ENCODE measurements at regions not wholly inside any gene's neighbourhood (a gene's known extent, or its start where the extent isn't known, plus 50 kb on each side); places are given as distances from the start of the nearest gene placed in this dataset.

DNA sequence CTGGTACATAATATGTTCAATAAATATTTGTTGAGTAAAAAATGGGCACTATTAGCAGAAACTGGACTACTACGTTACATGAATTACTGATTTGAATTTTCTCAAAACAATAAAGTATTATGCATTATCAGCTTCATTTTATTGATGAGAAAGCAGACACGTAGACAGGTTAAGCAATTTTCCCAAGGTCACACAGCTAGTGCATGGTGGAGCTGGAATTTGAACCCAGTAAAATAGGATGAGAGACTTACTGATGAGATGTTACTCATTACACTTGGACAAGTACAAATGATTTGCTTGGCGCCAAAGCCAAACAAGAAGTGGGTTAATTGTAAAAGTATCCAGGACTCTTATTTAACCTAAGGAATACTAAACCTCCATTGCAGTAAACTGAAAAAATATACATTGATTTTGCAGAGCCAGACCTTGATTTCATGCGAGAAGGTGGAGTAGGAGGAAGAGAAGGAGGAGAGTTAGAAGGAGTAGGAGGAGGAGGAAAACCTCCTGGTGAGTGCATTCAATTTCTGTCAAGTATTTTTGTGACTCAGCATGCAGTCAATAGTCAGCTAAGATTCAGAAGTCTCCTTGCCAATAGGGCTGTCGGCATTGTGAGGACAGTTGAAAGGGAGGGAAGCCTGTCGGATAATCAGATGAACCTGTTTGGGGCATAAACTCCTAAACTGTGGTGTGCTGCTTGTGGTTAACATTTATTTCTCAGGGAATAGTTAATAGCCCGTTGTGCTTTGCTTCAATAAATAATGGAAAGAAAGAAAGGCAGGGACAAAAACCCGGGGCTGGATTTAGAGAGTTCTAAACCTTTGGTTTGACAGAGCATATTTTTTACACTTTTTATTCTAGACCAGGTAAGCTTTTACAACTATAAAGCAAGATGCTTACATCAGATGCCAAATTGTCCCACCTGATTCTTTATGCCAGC, 77.0 kb upstream of the TACR1 start:
- Mint-ChIP-seq H3K36me3 (no peaks in the 10 kb centered on the region), H3K27me3 (no peaks in the 10 kb centered on the region), H3K4me1 (no peaks in the 10 kb centered on the region), H3K27ac (no peak overlapping the region), H3K4me3 (no peak overlapping the region), H3K9me3 (peaks cover 10% of the 10 kb centered on the region)
- POLR2A ChIA-PET, result no interaction called here
- DNase-seq, result no peak
- ATAC-seq (ENCODE audit: low read depth), result no peak

DNA sequence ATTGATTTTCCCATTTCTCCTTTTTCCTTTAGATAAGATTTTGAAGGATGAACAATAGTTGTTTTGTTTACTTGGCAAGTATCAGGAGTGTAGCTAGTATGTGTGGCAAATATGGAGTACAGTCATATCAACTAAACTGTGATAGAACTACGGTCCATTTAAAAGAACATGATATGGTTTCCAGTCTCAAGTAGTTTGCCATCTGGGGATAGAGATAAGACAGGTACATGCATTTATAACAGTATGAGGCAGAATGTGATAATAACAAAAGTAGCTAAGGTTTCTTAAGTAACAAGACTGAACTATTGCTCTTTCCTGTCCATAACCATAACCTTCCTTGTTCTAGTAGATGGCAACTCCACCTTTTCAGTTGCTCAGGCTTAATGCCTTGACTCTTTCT, 75.6 kb upstream of the TACR1 start:
- POLR2A ChIA-PET, result no interaction called here
- no peaks in the 10 kb centered on the region for H3K4me1 Mint-ChIP-seq
- DNase-seq (no peak), ATAC-seq (ENCODE audit: low read depth) (no peak)
- no peaks in the 10 kb centered on the region for H3K36me3 Mint-ChIP-seq
- H3K27ac Mint-ChIP-seq, result no peak overlapping the region
- H3K9me3 Mint-ChIP-seq, result peaks cover 13% of the 10 kb centered on the region
- H3K27me3 Mint-ChIP-seq, result no peaks in the 10 kb centered on the region
- no peak overlapping the region for H3K4me3 Mint-ChIP-seq

DNA sequence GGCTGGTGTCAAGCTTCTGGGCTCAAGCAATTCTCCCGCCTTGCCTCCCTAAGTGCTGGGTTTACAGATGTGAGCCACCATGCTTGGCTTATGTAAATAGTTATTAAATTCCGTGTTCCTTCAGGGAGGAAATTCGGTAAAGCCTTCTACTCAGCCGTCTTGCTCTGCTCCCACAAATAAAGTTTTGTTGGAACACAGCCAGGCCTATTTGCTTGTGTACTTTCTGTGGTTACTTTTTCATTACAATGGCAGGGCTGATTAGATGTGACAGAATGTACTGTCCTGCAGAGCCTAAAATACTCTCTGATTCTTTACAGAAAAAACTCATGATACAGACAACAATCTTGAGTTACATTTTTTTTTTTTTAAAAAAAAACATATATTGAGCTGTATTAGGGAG, 68.8 kb upstream of the TACR1 start:
- no peak for ATAC-seq (ENCODE audit: low read depth)
- Mint-ChIP-seq H3K4me1 (no peaks in the 10 kb centered on the region), H3K4me3 (no peak overlapping the region), H3K9me3 (peaks cover 11% of the 10 kb centered on the region), H3K27me3 (no peaks in the 10 kb centered on the region), H3K27ac (no peak overlapping the region), H3K36me3 (no peaks in the 10 kb centered on the region)
- POLR2A ChIA-PET, result no interaction called here
- DNase-seq, result no peak

DNA sequence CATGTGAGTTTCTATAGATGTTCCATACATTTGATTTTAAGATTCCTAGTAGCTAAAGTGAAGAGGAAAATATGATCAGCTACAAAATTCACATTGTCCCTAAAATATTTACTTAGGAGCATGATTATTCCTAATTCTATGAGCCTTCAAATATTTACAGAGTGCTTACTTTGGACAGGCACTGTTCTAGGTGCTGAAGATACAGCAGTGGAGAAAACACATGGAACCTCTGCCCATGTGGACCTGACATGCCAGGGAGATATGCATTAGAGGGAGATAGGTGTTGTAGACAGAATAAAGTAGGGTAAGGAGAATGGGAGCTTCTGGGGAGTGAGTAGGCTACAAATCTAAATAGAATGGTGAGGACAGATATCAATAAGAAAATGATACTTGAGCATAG, 62.6 kb upstream of the TACR1 start:
- POLR2A ChIA-PET, result no interaction called here
- Mint-ChIP-seq H3K27me3 (no peaks in the 10 kb centered on the region), H3K4me3 (no peak overlapping the region), H3K27ac (no peak overlapping the region), H3K9me3 (peaks cover 17% of the 10 kb centered on the region), H3K4me1 (no peaks in the 10 kb centered on the region), H3K36me3 (no peaks in the 10 kb centered on the region)
- ATAC-seq (ENCODE audit: low read depth), result no peak
- DNase-seq, result no peak

DNA sequence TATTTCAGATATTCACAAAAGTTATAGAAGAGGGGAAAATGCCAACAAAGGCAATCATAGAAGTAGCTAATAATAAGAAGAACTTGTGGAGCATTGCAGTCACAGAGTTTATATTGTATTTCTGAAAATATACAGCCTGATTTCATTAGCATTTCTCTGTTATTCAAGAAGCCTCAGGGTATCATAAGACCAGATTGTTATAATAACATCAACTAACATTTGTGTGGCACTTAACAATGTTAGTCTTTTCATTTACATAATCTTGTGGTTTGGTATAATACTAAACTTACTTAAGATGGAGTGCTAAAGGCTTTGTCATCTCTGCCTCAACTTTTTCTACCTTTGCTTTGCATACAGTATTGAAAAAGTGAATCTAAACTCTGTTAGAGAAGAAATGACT, 61.6 kb upstream of the TACR1 start:
- ATAC-seq (ENCODE audit: low read depth) (no peak), DNase-seq (no peak)
- no peaks in the 10 kb centered on the region for H3K4me1 Mint-ChIP-seq
- no peak overlapping the region for H3K27ac Mint-ChIP-seq
- peaks cover 16% of the 10 kb centered on the region for H3K9me3 Mint-ChIP-seq
- POLR2A ChIA-PET, result no interaction called here
- no peaks in the 10 kb centered on the region for H3K27me3 Mint-ChIP-seq
- H3K36me3 Mint-ChIP-seq, result no peaks in the 10 kb centered on the region
- H3K4me3 Mint-ChIP-seq, result no peak overlapping the region

DNA sequence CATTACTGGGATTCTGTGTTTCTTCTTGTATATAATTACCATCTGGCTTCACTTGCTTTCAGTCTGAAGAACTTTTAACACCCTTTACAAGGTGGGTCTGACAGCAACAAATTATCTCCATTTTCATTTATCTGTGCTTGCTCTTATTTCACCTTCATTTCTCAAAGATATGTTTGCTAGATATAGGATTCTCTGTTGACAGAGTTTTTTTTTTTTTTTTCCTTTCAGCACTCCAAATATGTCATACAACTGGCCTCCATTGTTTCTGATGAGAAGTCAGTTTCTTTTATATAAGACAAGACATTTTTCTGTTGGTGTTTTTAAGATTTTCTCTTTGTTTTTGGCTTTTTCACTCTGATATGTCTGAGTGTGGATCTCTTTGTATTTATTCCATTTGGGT, 59.3 kb upstream of the TACR1 start:
- peaks cover 14% of the 10 kb centered on the region for H3K9me3 Mint-ChIP-seq
- no peak overlapping the region for H3K4me3 Mint-ChIP-seq

DNA sequence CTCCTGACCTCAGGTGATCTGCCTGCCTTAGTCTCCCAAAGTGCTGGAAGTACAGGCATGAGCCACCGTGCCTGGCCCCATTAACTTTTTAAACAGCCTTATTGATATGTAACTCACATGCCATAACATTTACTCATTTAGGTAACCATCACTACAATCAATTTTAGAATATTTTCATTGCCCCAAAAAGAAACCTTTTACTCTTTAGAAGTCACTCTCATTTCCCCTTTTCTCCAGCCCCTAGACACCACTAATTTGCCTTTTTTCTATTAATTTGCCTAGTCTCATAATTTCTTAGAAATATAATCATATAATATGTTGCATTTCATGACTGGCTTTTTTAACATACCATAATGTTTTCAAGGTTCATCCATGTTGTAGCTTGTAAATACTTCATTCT, 57.2 kb upstream of the TACR1 start:
- POLR2A ChIA-PET, result no interaction called here
- peaks cover 13% of the 10 kb centered on the region for H3K9me3 Mint-ChIP-seq
- no peaks in the 10 kb centered on the region for H3K36me3 Mint-ChIP-seq
- H3K4me1 Mint-ChIP-seq, result no peaks in the 10 kb centered on the region
- H3K4me3 Mint-ChIP-seq, result no peak overlapping the region
- no peak for DNase-seq
- no peak overlapping the region for H3K27ac Mint-ChIP-seq
- ATAC-seq (ENCODE audit: low read depth), result no peak
- no peaks in the 10 kb centered on the region for H3K27me3 Mint-ChIP-seq

More for the DNA sequence above, 59.3 kb upstream of the TACR1 start:
- H3K36me3 Mint-ChIP-seq, result no peaks in the 10 kb centered on the region
- no peaks in the 10 kb centered on the region for H3K27me3 Mint-ChIP-seq
- ATAC-seq (ENCODE audit: low read depth) (no peak), DNase-seq (no peak)
- H3K4me1 Mint-ChIP-seq, result no peaks in the 10 kb centered on the region
- no peak overlapping the region for H3K27ac Mint-ChIP-seq
- POLR2A ChIA-PET, result no interaction called here

DNA sequence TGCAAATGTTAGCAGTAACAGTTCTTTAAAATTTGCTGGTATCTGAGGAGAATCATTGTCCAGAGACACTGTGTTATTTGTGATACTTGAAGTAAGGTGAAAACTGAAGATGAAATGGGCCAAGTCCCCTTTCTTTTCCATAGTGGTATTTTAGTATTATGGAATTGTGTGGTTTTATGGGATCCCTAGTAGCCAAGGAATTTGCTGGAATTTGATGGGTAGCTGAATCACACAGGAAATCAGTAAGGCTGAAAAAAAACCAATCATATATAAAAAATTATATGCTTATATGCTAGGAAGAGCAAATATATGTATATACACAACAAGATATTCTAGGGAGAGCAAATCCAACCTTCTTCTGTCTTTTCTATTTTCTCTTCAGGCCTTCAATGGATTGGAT, 54.2 kb upstream of the TACR1 start:
- DNase-seq (no peak), ATAC-seq (ENCODE audit: low read depth) (no peak)
- Mint-ChIP-seq H3K27me3 (no peaks in the 10 kb centered on the region), H3K27ac (no peak overlapping the region), H3K4me1 (no peaks in the 10 kb centered on the region), H3K4me3 (no peak overlapping the region), H3K9me3 (peaks cover 11% of the 10 kb centered on the region), H3K36me3 (no peaks in the 10 kb centered on the region)
- POLR2A ChIA-PET, result no interaction called here

DNA sequence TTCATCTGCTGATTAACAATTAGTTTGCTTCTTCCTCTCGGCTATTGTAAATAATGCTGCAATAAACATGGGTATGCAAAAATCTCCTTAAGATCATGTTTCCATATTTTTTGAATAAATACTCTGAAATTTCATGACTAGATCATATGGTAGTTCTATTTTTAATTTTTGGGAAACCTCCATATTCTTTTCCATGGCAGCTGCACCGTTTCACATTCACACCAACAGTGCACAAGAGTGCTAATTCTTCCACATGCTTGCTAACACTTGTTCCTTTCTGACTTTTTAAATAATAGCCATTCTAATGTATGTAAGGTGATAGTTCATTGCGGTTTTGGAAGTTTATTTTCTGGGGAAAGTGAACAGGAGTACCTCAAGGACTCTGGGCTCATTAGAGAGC, 52.6 kb upstream of the TACR1 start:
- Mint-ChIP-seq H3K4me3 (no peak overlapping the region), H3K9me3 (peaks cover 7% of the 10 kb centered on the region), H3K4me1 (no peaks in the 10 kb centered on the region), H3K27ac (no peak overlapping the region), H3K36me3 (no peaks in the 10 kb centered on the region), H3K27me3 (no peaks in the 10 kb centered on the region)
- DNase-seq (no peak), ATAC-seq (ENCODE audit: low read depth) (no peak)
- POLR2A ChIA-PET, result no interaction called here

Data from activated naive CD8-positive, alpha-beta T cell treated with anti-CD3 and anti-CD28 coated beads, Interleukin-2, amount 10 ng/mL, durations not matched to agents 7 days and 5 days (primary cell).